CD4-positive, alpha-beta T cell treated with Interleukin-15 for 1 hour (primary cell): ENCODE measurements at regions not wholly inside any gene's neighbourhood (a gene's known extent, or its start where the extent isn't known, plus 50 kb on each side); places are given as distances from the start of the nearest gene placed in this dataset.

Source experiments
- DNase-seq: peaks from one replicate; pipeline ENCODE4 v3.0.0-alpha.2; 2020

DNA sequence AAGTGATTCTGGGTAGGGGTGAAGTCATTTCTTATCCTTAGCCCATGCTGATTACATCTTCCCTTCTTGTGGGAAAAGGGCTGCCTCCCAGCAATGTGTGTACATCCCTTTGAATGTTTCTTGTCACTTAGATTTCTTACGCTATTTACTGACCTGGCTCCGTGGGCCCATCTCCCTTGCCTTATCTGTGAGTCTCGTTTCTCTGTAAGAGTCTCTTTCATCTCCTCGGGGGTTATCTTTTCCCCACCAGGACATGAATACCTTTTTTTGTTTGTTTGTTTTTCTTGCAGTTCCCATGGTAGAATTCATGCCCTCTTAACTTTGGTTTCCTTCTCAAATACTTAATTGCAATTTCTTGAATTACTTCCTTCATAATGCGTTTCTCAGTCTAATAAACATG is 107.7 kb downstream of the BAMBI start:
- DNase-seq = no peak

DNA sequence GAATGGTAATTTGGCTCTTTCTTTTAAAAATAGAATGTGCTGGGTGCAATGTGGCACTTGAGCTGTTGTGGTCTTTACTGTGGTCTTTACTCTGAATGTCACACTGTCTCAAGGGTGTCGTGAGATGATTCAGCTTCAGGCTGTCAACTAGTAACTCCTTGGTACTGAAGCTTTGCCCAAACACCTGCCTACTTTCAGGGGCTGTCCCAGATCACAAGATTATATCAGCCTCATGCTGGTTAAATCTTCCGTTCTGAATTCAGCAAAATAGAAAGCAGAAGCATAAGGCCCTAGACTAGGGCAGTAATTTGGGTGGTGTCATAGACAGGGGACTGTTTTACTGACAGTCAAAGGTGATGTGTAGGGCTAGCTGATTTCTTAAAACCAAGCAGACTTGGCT is 110.9 kb downstream of the BAMBI start:
- no peak for DNase-seq

DNA sequence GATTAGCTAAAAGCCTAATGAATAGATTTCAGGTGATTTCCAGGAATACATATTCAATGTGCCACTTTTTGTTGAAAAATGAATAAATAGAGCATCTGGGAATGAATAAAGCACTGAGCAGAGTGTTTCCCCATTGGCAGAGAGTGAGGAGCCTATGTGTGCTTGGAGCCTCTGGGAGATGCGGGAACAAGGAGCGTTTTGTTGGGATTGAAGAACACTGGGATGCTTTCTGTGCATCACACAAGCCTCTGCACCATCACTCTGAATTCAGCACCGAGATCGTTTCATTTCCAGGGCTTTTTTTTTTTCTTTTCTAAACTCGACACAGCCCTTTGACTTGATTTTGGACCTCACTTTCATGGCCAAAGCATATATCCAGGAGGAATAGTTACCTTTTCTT is 111.4 kb downstream of the BAMBI start:
- no peak for DNase-seq

DNA sequence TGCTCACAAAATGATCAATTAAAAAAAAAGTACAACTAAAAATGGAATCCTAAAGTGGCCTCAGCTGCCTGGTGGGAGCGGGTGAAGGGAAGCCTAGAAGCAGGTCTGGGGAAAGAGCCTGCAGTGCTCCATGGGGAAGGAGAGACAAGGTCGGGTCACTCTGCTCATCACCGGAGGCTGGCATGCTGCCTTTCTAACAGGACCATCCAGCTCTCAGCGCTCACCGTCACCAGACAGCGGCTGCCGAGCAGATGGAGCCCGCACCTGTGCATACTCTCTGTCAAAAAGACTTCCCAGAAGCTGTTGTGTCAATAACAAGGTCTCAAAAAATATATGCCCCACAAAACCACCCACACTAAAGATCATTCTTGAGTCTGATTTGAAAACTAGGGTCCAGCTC is 112.8 kb downstream of the BAMBI start:
- DNase-seq = no peak

DNA sequence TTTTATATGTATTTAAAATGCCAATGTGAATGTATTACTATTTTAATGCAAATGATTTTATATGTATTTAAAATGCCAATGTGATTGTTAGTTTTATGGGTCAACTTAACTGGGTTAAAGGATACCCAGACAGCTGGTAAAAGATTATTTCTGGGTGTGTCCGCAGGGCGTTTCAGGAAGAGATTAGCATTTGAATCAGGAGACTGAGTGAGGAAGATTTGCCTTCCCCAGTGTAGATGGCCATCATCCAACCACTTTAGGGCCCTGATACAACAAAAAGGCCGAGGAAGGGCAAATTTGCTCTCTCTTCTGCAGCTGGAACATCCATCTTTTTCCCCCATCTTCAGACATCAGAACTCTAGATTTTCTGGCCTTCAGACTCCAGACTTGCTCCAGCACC is 116.2 kb downstream of the BAMBI start:
- DNase-seq = no peak

DNA sequence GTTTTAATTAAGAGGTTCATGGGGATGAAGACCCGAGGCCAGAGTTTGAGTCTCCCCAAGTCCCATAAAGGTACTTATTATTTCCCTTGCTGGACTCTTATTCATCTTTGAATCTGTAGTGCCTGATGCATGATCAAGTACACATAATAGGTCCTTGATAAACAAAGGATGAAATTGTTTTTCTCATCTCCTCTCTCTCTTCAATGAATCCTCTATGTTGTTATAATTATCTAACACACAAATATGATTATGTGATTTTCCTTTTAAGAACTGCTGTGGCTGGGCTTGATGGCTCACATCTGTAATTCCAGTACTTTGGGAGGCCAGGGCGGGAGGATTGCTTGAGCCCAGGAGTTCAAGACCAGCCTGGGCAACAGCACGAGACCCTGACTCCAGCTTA is 117.7 kb downstream of the BAMBI start:
- DNase-seq = no peak

DNA sequence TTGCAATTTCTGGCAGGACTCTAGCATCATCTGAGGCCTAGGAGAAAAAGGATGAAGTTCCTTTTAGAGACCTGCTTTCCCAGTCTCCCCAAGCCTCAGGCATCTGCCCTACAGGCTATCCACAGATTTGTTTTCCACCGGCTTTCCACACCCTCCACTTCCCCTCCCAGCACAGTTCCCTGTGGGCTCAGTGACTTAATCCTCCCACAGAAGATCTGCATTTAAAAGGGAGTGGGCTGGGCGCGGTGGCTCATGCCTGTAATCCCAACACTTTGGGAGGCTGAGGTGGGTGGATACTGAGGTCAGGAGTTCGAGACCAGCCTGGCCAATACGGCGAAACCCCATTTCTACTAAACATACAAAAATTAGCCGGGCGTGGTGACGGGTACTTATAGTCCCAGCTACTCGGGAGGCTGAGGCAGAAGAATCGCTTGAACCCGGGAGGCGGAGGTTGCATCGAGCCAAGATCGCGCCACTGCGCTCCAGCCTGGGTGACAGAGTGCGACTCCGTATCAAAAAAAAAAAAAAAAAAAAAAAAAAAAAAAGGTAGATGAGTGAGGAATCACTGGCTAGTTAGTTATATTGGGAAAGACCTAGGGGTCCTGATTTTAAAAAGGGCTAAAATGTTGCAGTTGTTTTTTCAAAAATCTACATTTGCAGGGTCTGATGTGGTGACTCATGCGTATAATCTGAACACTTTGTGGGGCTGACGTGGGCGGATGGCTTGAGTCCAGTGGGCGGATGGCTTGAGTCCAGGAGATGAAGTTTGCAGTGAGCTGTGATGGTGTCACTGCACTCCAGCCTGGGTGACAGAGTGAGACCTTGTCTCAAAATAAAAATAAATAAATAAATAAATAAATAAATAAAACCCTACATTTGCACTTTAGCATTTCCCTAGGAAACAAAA is 119.5 kb downstream of the BAMBI start:
- DNase-seq = no peak

DNA sequence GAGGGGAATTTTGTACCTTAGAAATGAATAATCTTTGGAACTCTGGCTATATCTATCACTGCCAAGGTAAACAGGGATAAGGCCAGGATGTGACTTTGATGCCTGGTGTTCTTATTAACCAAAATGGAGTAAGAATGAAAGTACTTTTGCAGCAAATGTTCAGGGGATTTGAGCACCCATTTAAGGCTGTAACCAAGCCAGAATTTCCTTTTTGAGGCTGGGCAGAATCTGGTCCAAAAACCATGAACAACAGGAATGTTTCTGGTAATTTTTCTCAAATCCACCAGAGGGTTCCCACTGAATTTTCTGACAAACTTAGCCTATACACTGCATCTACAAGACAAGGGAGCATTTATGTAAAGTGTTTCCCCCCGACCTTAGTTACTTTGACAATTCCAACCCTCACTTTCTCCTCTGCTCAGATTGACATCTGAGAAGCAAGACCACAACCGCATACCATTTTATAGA is 120.6 kb downstream of the BAMBI start:
- no peak for DNase-seq

DNA sequence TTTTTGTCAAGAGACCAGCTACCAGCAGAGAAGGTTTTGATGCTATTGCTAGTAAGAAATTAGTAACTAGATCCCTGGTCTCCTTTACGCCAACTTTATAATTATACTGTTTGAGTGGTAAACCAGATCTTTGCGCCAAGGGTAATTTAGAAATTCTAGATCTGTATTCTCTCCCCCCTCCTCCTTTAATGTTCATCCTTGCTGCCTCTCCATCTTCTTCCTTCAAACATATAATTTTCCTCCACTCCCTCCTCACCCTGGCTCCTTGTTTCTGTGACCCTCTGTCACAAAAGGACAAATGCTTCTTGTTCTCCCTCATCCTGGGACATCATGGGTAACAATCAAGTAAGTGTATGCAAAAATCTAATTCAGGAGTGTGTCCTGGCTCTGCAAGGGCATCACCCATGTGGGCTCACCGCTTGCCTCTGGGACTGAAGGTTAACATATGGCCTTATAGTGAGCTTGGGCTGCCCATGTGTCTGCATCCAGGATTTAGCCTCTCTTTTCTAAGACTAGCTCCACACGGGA is 121.2 kb downstream of the BAMBI start:
- DNase-seq = no peak

DNA sequence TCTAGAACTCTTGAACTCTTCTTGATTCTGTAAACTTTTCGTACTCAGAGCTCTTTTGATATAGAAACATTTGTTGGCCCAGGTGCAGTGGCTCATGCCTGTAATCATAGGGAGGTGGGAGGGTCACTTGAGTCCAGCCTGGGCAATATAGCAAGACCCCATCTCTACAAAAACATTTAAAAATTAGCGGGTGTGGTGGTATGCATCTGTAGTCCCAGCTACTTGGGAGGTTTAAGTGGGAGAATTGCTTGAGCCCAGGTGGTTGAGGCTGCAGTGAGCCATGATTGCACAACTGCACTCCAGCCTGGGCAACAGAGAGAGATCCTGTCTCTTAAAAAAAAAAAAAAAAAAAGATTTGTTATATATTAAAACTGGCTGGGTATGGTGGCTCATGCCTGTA is 121.6 kb downstream of the BAMBI start:
- no peak for DNase-seq

DNA sequence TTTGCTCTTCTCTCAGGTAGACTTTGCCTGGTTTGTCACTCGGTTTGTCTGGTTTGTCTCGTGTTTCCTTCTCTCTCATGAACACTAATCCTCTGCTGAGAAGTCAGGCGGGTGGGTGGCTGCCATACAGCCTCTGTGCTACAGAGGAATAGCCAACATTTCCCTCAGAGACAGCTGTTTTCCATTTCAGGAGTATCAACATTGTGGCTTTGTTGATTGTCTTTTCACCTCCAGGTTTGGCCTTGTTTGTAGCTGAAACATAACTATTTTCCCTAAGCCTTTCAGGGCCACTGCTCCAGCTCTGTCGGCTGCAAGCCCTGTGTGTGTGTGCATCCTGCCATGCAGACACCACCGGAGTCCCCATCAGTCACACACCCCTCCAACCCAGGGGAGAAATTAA is 122.8 kb downstream of the BAMBI start:
- no peak for DNase-seq

DNA sequence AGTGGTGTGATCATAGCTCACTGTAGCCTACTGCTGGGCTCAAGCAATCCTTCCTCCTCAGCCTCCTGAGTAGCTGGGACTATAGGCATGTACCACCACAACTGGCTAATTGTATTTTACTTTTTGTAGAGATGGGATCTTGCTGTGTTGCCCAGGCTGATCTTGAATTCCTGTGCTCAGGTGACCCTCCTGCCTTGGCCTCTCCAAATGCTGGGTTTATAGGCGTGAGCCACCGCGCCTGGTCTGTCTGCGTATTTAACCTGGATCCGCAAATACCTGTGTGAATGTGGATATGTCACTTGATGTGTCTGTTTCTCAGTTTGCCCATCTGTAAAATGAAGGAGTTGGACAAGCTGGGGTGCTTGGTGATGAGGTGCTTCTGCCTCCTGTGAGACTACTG is 123.9 kb downstream of the BAMBI start:
- DNase-seq = no peak

DNA sequence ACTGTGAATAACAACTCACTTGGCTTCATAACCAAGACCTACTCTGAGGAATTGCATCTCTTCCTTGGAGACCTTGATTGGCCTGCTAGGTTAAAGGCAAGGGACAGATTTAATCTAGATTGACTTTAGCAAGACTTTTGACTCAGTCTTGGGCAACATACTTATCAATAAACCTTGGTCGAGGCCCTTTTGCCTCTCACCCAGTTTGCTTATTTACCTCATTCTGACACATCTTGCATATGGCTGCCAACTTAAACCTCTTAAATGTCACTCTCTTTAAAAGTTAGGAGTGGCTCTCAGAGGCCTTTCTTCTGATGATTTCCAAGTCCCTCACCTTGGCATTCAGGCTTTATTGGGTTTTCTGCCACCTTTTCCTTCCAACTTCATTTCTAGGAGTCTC is 124.5 kb downstream of the BAMBI start:
- DNase-seq = no peak

DNA sequence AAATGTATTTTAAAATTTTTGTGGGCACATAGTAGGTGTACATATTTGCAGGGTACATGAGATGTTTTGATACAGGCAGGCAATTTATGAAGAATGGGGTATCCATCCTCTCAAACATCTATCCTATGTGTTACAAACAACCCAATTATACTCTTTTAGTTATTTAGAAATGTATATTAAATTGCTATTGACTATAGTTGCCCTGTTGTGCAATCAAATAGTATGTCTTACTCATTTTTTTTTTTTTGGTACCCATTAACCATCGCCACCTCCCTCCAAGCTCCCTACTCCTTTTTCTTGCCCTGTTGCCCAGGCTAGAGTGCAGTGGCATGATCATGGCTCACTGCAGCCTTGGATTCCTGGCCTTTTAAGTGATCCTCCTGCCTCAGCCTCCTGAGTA is 128.1 kb downstream of the BAMBI start:
- no peak for DNase-seq

DNA sequence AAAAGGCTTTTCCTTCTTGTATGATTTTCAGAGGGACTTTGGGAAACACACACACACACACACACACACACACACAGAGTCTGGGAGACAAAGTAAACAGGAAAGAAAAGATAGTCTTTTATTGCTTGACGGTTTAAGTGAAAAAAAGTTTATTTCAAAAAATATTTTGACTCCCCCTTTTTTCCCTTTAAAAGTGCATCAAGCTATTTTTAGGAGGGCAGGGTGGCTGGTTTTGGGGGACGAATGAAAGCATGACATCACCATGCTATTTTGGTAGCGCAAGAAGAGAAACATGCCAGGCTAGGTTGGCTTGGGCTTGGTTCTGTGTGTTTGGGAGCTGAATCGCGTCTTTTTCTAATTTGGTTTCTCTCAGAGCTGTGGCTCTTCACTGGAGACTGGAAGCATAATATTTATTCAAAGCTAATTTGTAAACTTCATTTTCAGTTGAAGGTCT is 129.2 kb downstream of the BAMBI start:
- no peak for DNase-seq

DNA sequence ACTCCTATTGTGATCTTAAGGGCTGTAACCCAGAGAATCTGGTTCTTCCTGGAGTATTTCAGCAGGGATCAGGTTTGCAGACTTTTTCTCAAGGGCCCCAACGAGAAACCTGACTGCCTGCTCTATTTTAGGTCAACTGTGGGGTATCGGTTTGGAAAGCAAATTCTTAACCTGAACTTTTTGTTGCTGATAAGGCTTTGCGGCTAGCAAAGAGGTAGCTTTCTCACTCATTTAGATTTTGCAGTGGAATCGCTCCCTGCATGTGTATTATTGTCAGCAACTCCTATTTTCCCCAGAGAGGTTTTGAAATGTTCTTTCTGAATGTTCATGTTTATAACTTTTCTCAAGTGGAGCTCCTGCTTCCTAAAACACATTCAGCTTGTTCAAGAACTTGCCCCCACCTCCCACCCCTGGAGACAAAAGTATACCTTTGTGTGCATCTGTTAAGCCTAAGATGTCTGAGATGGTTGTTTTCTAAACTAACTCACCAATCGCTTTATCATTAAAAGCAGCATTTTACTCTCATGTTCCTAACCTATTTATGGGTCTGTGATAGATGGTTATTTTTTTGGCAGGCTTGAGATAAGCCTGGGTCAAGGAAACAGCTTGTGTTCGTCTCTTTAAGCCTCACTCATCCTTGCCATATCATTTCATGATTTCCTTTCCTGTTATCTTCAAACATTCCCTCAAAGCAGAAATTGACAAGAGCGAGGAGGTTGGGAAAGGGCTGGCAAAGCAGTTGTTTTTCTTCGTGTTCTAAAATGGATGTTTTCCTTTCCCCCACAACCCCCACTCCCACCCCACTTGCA is 129.8 kb downstream of the BAMBI start:
- no peak for DNase-seq

DNA sequence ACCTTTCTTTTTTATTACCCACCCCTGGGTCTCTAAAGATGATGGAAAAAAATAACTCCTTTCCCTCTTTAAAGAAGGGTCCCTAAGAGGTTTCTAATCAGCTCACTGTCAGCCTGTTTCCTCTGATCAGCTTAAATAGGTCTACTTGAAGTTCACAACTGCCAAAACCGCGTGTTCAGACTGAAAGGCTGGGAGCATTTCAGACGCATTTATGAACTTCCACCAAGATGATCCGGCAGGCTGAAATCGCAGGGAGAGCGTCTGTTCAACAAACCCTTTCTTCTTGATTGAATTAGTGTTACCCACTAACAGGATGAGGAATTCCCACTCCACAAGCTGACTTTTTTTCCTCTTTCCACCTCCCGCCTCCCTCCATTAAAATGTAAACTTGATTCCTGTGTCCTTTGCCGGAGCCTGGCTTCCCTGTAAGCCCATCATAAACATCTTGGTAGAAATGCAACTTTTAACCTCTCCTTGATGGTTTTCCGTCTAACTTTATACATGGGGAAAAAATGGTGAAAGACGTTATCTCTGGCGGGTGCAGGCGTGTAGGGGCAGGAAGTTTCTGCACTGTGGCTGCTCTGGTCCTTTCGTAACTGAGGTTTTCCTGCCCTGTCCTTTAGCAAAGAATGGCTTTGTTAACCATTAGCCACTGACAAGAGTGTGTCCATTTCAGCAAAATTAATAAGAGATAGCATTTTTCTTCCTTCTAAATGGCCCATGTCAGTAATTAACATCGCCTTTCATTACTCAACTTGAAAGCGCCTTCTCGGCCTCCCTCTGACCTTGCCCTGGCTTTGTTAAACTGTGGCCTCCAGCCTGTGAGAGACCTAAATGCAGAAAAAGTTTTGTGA is 130.7 kb downstream of the BAMBI start:
- DNase-seq = no peak

DNA sequence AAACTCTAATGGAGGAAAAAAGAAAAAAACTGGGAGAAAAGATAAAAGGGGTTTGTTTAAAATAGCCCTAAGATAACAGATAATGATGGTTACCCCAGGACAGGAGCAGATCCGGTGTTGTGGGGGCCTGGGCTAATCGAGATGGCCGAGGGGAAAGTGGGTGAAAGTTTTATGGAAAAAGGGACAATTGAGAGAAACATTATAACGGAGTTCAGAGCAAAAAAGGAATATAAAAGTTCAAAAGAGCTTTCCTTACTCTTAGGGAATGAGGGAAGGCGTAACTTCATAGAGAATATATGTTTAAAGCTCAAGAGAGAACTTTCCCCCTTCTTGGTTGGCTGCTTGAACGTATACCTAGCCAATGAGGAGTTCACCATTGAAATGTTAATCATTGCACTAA is 131.4 kb downstream of the BAMBI start:
- no peak for DNase-seq

DNA sequence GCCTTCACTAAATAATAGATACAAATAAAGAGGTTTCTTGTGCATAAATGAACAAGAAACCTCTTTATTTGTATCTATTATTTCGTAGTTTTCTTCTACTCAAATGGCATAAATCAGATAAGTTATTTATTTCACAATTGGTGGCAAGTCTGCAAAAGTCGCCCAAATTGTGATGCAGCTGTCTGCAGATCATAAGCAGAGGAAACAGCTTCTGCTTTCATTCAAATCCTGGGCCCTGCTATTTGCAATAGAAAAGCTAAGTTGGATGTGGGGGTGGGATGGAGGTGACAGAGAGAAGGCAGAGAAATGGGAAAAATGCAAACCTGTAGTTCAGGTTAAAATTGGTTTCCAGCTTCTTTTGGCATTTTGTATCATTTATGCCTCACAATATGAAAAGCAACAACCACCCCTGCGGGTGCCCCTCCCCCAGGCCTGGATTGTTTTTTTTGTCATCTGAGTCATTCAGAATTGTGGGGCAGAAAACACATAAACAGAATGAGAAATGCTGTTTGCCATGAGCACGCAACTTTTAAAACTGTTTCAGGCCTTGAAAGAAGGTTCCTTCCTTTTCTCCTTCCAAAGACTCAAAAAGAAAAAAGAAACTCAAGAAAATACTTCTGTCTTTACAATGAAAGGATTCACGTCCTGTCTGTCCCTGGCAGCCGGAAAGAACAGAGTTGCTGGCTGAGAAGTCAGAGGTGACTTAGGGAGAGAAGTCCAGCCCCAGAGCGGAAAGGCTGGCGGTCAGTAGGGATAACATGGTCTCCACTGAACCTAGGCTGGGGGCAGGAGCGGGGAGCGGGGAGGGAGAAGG is 132.9 kb downstream of the BAMBI start:
- no peak for DNase-seq

DNA sequence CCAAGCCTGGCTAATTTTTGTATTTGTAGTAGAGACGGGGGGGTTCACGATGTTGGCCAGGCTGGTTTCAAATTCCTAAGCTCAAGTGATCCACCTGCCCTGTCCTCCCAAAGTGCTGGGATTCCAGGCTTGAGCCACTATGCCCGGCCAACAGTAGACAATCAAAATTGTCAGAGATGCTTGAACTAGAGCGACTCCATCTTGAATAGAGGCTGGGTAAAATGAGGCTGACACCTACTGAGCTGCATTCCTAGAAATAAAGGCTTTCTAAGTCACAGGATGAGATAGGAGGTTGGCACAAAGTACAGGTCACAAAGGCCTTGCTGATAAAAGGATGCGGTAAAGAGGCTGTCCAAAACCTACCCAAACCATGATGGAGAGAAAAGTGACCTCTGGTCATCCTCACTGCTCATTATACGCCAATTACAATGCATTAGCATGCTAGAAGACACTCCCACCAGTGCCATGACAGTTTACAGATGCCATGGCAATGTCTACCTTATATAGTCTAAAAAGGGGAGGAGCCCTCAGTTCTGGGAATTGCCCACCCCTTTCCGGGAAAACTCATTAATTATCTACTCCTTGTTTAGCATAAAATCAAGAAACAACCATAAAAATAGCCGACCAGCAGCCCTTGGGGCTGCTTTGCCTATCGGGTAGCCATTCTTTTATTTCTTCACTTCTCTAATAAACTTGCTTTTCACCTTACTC is 134.5 kb downstream of the BAMBI start:
- DNase-seq = no peak
